NCI-H1417 treated with DMSO at 0.1 percent for 48 hours (cell line): ENCODE measurements at regions not wholly inside any gene's neighbourhood (a gene's known extent, or its start where the extent isn't known, plus 50 kb on each side); places are given as distances from the start of the nearest gene placed in this dataset.
"Not testable (repeated sequence)": the region's sequence is repeated elsewhere in the genome, so short reads cannot be mapped to it uniquely, and the experiment has no call there.

Experiments
- DNase-seq: peaks from one replicate; lab custom pipeline; 2025; lab: John Stamatoyannopoulos, UW

DNA sequence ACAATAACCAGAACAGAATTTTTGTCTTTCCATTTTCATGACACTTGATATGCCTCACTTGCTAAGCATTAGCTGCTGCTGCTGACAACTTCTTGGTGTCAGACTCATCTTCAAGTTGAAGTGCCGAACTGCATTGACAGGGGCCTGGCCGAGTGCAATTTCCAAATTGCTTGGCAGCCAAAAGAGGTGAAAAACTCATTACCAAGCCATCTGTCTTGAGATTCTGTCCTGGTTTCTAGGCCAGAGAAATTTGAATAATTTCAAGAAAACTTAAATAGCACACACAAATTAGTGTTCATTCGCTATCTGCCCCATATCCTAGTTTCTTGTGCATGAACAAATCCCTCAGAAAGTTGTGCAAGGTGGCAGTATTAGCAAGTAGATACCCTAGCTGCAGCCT, 165.3 kb upstream of the RASSF8 start:
- DNase-seq: no peak

DNA sequence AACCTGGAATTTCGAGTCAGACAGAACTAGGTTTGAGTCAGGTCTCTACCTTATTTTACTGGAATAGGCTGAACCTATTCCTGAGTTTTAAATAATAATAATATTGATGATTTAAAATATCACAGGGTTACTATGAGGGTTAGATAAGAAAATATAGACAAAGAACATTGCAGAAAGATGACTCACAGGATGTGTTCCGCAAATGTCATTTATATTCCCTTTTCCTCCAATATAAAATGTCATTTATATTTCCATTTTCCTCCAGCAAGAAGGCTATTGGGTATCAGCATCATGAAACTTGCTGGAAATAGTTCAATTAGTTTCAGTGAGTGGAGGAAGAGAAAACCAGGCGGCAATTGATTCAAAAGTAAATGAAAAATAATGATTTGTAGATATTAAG, 163.9 kb upstream of the RASSF8 start:
- DNase-seq: no peak

DNA sequence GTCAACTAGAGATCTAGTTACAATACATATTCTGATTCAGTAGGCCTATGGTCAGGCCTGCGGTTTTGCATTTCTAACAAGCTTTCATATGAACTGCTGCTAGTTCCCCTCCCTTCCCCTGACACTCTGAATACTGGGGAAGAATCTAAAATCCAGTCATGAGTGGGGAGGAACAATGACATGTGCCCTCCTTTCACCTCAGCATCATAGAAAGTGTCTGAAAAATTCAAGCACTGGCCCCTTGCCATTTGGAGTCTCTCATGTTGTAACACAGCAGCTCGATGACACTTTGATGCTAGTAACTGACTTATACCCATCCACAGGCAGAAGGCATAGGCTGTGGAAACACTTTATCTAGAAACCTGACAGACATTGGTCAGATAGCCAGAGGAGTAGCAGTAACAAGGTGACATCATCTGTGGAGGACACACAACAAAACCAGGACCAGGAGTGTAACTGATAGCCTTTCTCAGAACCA, 161.9 kb upstream of the RASSF8 start:
- DNase-seq: no peak

DNA sequence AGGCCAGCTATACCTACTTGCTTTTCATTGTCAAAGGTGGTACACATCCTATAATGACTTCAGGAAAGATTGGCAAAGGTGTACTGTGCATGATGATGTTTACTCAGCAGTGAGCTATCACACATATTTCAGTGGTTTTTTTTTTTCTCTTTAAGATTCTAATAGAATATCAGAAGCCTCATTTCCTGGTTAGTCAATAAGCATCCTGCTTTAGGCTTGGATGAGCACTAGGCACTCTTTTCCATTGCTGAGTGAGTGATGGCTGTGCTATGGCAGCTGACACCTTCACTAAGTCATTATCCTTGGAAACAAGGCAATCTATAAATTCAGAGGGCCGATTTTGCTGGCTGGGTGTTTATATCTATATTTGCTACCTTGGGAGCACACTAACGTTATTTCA, 161.1 kb upstream of the RASSF8 start:
- DNase-seq: no peak

DNA sequence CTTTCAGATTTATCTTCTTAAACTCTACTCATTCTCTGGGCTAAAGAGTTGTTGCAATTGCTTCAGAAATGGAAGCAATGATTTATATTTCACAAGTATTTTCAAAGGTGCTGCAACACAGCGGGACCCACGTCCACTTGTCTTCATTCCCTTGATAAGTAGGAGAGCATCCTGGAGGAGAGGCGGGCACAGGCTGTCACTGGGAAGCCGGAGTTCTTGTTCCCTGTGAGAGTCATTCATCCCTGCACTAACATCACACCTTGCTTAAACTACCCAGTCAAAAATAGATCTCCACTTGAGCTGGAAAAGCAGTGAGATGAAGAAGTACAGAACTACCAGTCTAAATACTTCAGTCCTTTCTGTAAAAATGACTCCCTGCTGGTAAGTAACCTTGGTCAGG, 160.5 kb upstream of the RASSF8 start:
- no peak for DNase-seq

DNA sequence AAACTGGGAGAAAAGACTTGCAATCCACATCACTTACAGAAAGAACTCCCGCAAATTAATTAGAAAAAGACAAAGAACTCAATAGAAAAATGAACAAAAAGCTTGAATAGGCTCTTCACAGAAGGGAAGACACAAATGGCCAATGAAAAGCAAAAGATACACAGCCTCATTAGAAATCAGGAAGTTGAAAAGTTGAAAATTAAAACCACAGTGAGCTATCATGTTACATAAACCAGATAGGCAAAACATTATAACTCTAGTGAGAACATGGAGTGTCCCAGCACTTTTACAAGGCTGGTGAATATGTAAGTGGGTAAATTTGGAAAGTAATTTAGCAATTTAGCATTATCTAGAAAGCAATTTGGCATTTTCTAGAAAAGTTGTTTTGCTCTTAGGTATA, 158.4 kb upstream of the RASSF8 start:
- DNase-seq: no peak

DNA sequence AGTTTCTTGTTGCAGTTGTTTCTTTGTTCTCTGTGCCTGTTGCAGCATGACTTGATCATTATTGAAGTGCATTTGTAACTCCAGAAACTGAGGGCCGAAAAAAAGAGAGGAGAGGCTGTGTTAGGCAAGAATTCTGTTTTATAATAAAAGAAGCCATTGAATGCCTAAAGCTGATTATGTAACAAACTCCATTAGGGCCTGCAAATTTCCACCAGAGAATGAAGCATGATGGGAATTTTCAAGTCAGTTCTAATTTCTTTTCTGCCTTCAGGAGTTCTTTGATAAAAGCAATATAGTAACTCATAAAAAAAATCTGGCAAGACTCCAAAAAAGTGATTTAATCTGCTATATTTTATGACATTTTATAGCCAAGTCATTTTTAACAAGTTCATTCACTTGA, 156.7 kb upstream of the RASSF8 start:
- DNase-seq: no peak

DNA sequence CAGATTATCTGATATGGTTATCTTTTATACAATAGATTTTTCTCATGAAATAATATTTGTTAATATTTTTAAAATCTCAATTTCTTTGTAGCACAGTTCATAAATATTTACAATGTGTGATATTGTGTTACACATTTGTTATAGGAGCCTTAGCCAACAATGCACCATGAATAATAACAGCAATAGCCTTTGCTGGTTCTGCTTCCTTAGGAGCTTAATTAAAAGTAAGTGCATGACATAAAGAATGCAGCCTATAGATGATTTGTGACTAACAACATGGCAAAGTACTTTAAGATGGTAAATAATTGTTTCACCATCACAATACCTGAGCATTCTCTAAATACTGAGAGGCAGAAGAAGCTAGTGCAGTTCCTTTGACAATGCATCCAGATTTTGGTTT, 156.3 kb upstream of the RASSF8 start:
- no peak for DNase-seq

DNA sequence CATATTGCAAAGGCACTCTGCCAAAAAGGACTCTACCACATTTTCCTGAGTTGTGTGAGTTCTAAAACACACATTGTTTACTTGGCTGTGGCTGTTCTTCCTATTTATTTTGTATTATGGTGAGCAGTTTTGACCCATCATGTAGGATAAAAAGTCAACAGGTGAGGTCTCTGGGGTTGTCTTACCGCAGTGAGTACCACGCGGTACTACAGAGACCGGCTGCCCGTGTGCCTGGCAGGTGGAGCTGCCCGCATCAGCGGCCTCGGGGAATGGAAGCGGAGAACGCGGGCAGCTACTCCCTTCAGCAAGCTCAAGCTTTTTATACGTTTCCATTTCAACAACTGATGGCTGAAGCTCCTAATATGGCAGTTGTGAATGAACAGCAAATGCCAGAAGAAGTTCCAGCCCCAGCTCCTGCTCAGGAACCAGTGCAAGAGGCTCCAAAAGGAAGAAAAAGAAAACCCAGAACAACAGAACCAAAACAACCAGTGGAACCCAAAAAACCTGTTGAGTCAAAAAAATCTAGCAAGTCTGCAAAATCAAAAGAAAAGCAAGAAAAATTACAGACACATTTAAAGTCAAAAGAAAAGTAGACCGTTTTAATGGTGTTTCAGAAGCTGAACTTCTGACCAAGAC, 155.3 kb upstream of the RASSF8 start:
- not testable (repeated sequence) for DNase-seq

DNA sequence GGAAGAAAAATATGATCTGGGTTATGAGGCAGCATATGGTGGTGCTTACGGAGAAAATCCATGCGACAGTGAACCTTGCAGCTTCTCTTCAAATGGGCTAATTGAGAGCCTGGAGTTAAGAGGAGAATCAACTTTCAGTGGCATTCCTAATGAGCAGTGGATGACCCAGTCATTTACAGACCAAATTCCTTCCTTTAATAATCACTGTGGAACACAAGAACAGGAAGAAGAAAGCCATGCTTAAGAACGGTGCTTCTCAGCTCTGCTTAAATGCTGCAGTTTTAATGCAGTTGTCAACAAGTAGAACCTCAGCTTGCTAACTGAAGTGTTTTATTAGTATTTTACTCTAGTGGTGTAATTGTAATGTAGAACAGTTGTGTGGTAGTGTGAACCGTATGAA, 154.2 kb upstream of the RASSF8 start:
- DNase-seq: not testable (repeated sequence)

DNA sequence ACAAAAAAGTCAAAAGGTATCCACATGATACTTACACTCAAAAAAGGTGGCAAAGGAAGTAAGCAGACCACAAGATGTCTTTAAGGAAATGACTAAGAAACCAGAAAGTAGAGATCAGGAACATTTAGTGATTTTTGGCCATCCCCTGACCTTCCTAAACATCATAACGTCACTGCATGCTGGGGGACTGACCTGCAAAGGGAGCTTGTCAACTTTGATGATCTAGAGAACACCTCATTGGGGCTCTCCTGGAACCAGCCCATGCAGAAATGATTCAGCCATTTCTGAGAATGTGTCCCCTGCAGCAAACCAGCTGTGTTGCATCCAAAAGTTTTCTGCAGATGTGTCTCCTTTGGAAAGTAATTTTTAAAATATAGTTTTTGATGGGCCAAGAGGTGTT, 152.2 kb upstream of the RASSF8 start:
- no peak for DNase-seq

DNA sequence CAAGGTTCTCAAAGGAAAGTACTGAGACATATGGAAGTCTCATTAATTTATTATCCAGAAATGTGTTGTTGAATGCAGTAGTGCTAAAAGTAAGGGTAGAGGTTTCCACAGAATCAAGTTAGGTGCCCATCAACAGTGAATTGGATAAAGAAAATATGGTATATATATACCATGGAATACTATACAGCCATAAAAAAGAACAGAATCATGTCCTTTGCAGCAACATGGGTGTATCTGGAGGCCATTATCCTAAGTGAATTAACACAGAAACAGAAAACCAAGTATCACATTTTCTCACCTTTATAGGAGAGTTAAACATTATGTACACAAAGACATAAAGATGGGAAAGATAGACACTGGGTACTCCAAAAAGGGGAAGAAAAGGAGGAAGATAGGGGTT, 149.9 kb upstream of the RASSF8 start:
- no peak for DNase-seq

DNA sequence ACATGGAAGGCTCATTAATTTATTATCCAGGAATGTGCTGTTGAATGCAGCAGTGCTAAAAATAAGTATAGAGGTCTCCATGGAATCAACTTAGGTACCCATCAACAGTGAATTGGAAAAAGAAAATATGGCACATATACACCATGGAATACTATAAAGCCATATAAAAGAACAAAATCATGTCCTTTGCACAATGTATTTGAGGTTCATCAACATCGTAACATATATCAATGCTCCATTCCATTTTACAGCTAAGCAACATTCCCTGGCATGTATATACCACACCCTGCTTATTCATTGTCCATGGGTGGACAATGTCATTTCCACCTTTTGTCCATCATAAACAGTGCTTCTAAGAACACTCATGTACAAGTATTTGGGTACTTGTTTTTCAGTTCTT, 147.8 kb upstream of the RASSF8 start:
- DNase-seq: no peak

DNA sequence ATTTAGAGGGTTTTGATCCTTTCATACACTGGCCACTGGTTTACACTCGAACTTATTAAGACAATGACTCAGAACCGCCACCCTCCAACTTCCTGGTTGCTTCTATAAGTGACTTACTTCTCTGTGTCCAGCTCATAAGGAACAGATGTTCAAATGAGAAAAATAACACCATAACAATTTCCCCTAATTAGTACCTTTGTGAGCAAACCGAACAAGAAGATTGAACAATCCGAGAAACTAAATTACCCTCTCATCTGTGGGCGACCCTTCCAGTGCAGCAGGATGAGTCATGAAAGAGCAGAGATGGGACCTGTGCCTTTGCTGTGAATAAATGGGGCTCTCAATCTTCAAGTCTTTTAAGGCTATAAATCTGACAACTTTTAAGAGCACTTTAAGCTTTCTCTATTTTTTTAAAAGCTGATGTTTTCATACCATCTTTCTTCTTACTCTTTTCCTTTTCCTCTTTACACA, 146.8 kb upstream of the RASSF8 start:
- no peak for DNase-seq

DNA sequence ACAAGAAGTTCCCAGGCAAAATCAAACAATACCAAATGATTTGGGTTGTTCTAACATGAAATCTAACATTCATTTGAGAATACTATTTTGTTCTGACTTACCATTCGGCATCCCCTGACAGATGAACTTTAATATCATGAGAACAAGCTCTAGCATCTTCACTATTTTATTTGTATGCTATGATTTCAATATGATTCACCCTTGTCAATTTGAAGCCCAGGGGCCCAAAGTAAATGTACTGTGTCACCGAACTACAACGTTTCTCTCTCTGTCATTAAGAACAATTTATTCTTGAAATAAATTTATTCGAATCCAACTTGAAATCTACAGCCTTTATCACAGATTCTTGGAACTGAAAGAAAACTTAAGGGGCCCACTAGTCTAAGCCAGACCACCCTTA, 146.2 kb upstream of the RASSF8 start:
- DNase-seq: no peak

DNA sequence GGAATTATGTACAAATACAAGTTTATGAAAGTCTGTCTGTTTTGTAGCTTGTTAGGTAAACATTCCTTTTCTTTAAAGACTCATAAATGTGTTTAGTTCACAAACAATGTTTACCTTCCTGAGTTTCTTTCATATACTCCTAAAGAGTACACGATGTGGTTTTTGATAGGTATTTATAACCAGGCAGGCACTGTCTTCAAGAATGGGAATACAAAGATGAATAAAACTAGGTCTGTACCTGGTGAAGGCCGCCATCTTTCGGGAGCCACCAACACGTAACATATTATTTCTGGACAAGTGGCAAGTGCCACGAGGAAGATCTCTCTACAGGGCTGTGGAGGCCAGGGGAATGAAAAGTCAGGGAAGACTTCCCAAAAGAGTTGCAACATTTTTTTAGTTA, 144.6 kb upstream of the RASSF8 start:
- DNase-seq: no peak

DNA sequence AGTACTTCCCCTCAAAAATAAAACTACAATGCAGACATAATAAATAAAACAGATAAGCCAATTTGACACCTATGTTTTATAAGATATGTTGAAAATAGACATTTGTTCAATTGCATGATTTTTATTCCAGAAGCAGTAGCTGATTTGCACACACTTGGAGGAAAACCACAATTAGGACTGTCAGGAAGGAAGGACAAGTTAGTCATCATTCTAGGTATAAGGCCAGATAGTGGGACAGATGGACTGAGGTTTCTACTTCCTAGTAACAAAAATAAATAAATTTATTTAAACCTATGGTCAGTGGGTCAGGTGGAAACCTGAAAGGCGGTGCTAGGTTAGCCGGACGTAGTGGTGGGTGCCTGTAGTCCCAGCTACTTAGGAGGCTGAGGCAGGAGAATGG, 141.8 kb upstream of the RASSF8 start:
- no peak for DNase-seq

DNA sequence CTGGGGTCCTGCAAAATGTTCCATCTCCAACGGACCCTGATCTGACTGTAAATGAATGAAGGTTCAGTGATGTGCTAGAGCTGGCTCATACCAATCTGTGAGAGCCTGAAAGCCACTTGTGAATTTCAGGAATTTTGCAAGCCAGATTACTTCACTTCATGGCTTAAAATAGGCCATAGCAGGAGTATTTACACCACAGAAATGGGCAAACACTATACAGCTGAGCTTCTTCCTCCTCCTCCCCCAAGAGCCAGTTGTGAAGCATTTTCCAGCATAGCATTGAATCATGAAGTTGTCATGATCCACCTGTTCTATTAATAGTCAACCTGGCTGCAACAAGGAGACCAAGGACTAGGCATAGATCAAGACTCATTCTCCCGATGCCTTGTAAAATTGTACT, 141.3 kb upstream of the RASSF8 start:
- no peak for DNase-seq

DNA sequence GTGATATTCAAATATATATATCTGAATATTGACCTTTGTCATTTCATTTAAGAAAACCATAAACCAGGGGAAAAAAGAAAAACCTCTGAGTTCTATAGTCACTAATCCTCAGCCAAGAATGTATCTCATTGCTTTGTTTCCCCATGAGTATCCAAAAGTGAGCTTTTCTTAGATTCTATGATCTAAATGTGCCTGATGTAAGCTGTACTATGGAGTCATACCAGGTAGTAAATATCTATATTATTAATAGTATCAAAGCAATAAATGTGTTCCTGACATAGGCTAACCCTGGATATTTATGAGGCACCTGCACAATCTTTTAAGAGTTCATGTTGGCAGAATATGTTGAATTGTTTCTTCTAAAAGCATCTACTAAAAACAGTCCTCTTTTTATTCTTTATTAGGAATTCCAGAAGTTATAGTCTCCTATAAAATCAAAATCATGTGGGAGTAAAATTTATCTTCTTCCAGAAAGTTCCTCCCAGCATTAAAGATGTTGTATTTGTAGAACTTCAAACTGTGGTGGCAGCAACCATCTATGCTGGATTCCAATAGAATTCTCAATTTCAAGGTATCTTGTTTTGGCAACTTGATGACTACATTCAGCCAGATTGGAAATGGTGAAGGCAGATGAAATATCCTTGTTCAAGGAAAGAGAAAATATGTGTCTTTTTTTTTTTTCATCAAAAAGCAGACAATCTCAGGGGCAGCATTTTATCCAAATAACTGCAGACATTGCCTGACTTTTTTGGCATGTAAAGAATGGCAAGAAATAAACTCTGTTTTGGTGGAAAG, 139.7 kb upstream of the RASSF8 start:
- DNase-seq: no peak

DNA sequence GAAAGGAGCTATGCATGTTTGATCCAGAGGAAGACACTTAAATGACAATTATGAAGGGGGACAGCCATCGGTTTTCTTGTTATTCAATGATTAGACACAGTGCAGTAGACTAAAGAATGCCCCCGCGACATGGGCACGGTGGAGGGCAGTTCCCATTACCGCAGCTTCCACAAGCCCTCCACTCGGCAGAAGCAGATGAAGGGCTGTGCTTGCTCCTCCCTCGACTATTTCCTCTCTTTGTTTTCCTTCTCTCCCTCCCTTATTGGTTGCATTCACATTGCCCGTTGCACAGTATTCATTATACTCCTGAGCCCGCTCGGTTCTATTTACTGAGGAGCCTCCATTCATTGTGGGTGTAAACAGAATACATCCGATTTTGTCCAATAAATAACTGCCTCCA, 138.8 kb upstream of the RASSF8 start:
- DNase-seq: no peak

DNA sequence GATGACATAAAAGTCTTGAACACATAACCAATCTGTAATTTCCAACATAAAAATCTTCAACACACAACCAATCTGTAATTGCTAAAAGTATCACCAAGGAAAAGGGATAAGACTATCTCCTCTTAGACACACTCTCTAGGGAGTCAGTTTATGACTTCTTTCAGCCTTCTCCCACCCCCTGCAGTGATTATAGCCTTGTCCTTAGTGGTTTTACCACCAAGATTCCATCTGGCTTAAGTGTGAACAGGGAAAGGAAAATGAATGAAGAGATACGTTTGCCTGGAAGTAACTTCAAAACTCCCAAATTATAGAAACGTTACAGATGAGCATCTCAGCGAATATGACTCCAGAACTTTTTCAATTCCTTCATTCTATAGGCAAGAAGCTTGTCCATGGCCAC, 136.2 kb upstream of the RASSF8 start:
- no peak for DNase-seq

DNA sequence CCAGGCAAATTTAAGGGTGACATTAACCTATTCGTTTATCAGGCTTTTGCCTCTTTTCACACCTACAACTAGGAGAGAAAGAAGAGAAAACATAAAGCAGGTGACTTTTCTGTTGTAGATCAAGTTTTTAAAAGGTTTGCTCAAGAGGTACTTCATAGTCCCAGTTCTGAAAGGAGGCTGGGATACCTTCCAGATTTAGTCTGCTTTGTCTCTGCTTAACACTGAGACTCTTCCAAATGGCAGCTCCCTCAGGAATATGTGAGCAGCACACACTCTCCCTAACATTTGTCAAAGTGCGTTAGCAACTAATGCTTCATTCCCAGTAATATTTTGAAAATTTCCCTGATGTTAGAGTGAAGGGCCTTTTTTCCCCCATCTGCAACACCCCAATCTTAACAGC, 133.7 kb upstream of the RASSF8 start:
- DNase-seq: no peak

DNA sequence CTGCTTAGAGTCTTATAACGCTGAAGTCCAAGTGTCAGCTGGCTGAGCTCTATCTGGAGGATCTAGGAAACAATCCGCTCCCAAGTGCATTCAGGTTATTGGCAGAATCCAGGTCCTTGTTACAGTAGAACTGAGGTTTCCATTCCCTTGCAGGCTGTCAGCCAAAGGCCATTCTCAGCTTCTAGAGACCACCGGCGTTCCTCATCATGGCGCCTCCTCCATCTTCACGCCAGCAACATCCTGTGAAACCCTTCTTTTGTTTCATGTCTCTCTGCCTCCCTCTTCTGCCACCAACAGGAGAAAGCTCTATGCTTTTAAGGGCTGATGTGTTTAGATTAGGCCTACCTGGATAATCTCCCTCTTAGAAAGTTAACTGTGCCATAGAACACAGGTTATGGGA, 133.0 kb upstream of the RASSF8 start:
- DNase-seq: no peak

DNA sequence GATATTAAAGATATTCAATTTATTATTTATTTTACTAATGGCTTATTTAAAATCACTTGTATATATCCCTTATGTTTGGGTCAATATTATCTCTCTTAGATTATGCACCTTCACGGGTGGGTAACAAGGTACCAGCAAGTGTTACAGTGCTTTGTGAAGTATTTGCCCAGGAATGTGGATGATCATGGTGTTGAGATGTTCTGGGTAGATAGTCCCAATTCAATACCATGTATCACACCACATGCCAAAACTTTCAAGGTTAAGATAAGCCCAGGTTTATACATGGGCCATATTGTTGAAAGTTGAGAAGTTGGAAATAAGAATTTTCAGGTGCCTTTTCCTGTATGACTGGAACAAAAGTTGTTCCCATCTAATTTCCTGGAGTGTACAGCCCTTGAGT, 131.3 kb upstream of the RASSF8 start:
- no peak for DNase-seq
